Ishikawa (cell line): ENCODE measurements at regions not wholly inside any gene's neighbourhood (a gene's known extent, or its start where the extent isn't known, plus 50 kb on each side); places are given as distances from the start of the nearest gene placed in this dataset.

Source experiments
- CEBPB ChIP-seq: IDR thresholded peaks from 2 replicates; pipeline ENCODE4 v1.6.1; 2012
- CREB1 ChIP-seq: IDR thresholded peaks from 2 replicates; pipeline ENCODE4 v1.6.1; 2012; ENCODE audit warnings: low read depth
- EGR1 ChIP-seq: IDR thresholded peaks from 2 replicates; pipeline ENCODE4 v1.6.1; 2012
- FOXM1 ChIP-seq: IDR thresholded peaks from 2 replicates; pipeline ENCODE4 v1.6.1; 2012; ENCODE audit warnings: low read depth, borderline replicate concordance
- MAX ChIP-seq: IDR thresholded peaks from 2 replicates; pipeline ENCODE4 v1.6.1; 2012
- RAD21 ChIP-seq: IDR thresholded peaks from 2 replicates; pipeline ENCODE4 v1.6.1; 2012; ENCODE audit warnings: low read depth
- REST ChIP-seq: IDR thresholded peaks from 2 replicates; pipeline ENCODE4 v1.6.1; 2012; ENCODE audit warnings: low read depth, mild to moderate bottlenecking
- TEAD4 ChIP-seq: IDR thresholded peaks from 2 replicates; pipeline ENCODE4 v1.6.1; 2012
- ZBTB7A ChIP-seq: IDR thresholded peaks from 2 replicates; pipeline ENCODE4 v1.6.1; 2012; ENCODE audit warnings: low read depth

- TF ChIP-seq TEAD4 (no peak), ZBTB7A (no peak), MAX (no peak), CREB1 (no peak), REST (no peak), EGR1 (no peak), CEBPB (no peak), FOXM1 (no peak), RAD21 (no peak)
These were observed 61.7 kb upstream of the KCNMB2 start for GRCh38 chr3:178474526-178474925.
